OCI-LY7 (cell line): ENCODE measurements at regions not wholly inside any gene's neighbourhood (a gene's known extent, or its start where the extent isn't known, plus 50 kb on each side); places are given as distances from the start of the nearest gene placed in this dataset.

Source experiments
- BruUV-seq: library from RNA; stranded (reverse); fragments of 400-500 nt; replicated peaks from 2 replicates; lab custom pipeline; 2021; lab: Mats Ljungman, UMichigan
- CTCF ChIA-PET: fragments of 300-600 bp; sonication (Branson Sonifier 250); formaldehyde crosslinking; loops from one replicate; lab custom pipeline; 2022; ENCODE audit warnings: antibody characterized with exemption; ENCODE audit not compliant: unreplicated experiment; lab: Charles Lee
- POLR2A ChIA-PET: fragments of 300-600 bp; sonication (Branson Sonifier 250); formaldehyde crosslinking; loops from one replicate; lab custom pipeline; 2022; ENCODE audit warnings: antibody characterized with exemption; lab: Charles Lee
- DNase-seq: peaks from one replicate; pipeline ENCODE4 v3.0.0-alpha.2; 2015; ENCODE audit warnings: low spot score
- H2AFZ ChIP-seq: fragments of 200-600 bp; sonication (generic), shearing (Covaris generic); 2 replicates; pipeline ENCODE4 v1.6.1; 2014; ENCODE audit warnings: mild to moderate bottlenecking, antibody characterized with exemption, low read length, moderate library complexity
- H3K27ac ChIP-seq: fragments of 200-600 bp; sonication (generic); 2 replicates; pipeline ENCODE4 v1.5.1; 2014; ENCODE audit warnings: mixed run types, low read depth, mild to moderate bottlenecking, moderate library complexity, low read length, inconsistent platforms; ENCODE audit not compliant: poor library complexity, severe bottlenecking
- H3K36me3 ChIP-seq: fragments of 200-600 bp; sonication (generic); 2 replicates; pipeline ENCODE4 v1.6.1; 2014; ENCODE audit warnings: mild to moderate bottlenecking, antibody characterized with exemption, low read length, moderate library complexity, mixed read lengths; ENCODE audit not compliant: insufficient read depth
- H3K4me1 ChIP-seq: fragments of 200-600 bp; sonication (generic); 2 replicates; pipeline ENCODE4 v1.5.1; 2014; ENCODE audit warnings: mild to moderate bottlenecking, low read length; ENCODE audit not compliant: insufficient read depth, poor library complexity, severe bottlenecking
- H3K4me2 ChIP-seq: fragments of 200-600 bp; sonication (generic); 2 replicates; pipeline ENCODE4 v1.6.1; 2014; ENCODE audit warnings: mild to moderate bottlenecking, low read length
- H3K4me3 ChIP-seq: fragments of 200-600 bp; sonication (generic); 2 replicates; pipeline ENCODE4 v1.5.1; 2014; ENCODE audit warnings: mild to moderate bottlenecking, low read depth, low read length; ENCODE audit not compliant: poor library complexity, severe bottlenecking
- H3K79me2 ChIP-seq: fragments of 200-600 bp; sonication (generic); 2 replicates; pipeline ENCODE4 v1.6.1; 2016; ENCODE audit warnings: low read depth, mild to moderate bottlenecking, low read length, moderate library complexity, mixed read lengths; ENCODE audit not compliant: insufficient read depth
- H3K9me2 ChIP-seq: fragments of 200-600 bp; sonication (generic); 2 replicates; pipeline ENCODE4 v1.6.1; 2016; ENCODE audit warnings: mild to moderate bottlenecking, low read length, mixed read lengths; ENCODE audit not compliant: insufficient read depth
- H3K9me3 ChIP-seq: fragments of 200-600 bp; sonication (generic); 2 replicates; pipeline ENCODE4 v1.6.1; 2014; ENCODE audit warnings: mild to moderate bottlenecking, mixed run types, low read length, mixed read lengths
- H4K20me1 ChIP-seq: fragments of 200-600 bp; sonication (generic); 2 replicates; pipeline ENCODE4 v1.6.1; 2014; ENCODE audit warnings: mild to moderate bottlenecking, antibody characterized with exemption, low read length, moderate library complexity, mixed read lengths; ENCODE audit not compliant: insufficient read depth
- CTCF ChIP-seq: fragments of 200-600 bp; sonication (generic); conservative IDR thresholded peaks from 2 replicates; pipeline ENCODE4 v1.5.1; 2014; ENCODE audit warnings: mild to moderate bottlenecking, antibody characterized with exemption, low read length, moderate library complexity, mixed read lengths
- EZH2phosphoT487 ChIP-seq: fragments of 200-600 bp; sonication (generic); IDR thresholded peaks from 2 replicates; pipeline ENCODE4 v1.6.1; 2018; ENCODE audit warnings: low read depth, borderline replicate concordance, mild to moderate bottlenecking, mixed run types, antibody characterized with exemption, low read length, moderate library complexity, mixed read lengths
- intact Hi-C: fragments of 100-400 bp; cut with micrococcal nuclease; formaldehyde crosslinking; loops from one replicate; pipeline ENCODE4 v1.10.0; 2022; ENCODE audit not compliant: unreplicated experiment

DNA sequence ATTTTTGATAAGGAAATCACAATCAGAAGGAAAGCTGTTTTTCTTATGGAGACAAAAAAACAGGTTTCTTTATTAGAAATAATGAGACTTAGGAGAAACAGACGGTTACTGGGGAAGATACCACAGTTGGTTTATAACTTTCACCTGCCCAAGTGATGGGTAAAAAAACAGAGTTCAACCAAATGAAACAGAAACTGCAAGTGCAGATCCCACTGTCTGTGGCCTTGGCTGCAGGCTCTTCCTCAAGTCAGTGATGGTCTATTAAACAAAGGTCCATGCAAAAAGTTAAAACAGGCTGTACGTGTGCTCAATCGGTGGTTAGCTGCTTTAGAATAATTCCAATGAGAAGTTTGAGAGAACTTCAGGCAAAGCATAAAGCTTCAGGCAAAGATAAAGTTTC is 112.1 kb upstream of the NEGR1 start:
- POLR2A ChIA-PET: no interaction called here
- CTCF ChIA-PET: interaction anchor here (0.6 kb wide), 1 partner anchor 11 kb away, joined by 3 read pairs; no protein-coding TSS in a partner anchor
- Histone ChIP-seq H3K9me2 (no peaks in the 10 kb centered on the region), H3K4me1 (no peaks in the 10 kb centered on the region), H3K79me2 (no peaks in the 10 kb centered on the region), H3K27ac (no peak overlapping the region), H3K9me3 (no peaks in the 10 kb centered on the region), H3K36me3 (no peaks in the 10 kb centered on the region), H3K4me3 (no peak overlapping the region), H4K20me1 (no peaks in the 10 kb centered on the region), H2AFZ (no peak overlapping the region), H3K4me2 (no peak overlapping the region)
- BruUV-seq: no TSS peak
- no peak for DNase-seq
- intact Hi-C loops: no loop called here
- no peak for TF ChIP-seq CTCF
- TF ChIP-seq EZH2phosphoT487: no peak

DNA sequence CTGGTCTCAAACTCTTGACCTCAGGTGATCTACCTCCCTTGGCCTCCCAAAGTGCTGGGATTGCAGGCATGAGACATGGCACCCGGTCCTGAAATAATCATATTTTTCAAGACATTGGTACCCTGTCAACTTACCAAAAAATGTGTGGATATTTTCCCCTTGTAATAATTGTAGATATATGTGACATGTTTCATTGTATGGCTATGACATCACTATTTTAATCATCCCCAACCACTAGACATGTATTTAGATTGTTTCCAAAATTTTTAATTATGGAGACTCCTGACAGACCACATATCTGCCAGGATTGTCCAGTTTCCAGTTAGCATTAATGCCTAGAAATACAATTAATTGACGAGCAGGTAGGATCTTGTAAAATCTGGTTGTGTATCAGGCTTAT is 96.7 kb upstream of the NEGR1 start:
- DNase-seq: no peak

More for the DNA sequence above, 96.7 kb upstream of the NEGR1 start:
- TF ChIP-seq CTCF (no peak), EZH2phosphoT487 (no peak)
- intact Hi-C loops: no loop called here
- Histone ChIP-seq H3K36me3 (no peaks in the 10 kb centered on the region), H3K9me2 (no peaks in the 10 kb centered on the region), H3K4me2 (no peak overlapping the region), H3K9me3 (no peaks in the 10 kb centered on the region), H4K20me1 (no peaks in the 10 kb centered on the region), H3K4me1 (no peaks in the 10 kb centered on the region), H2AFZ (no peak overlapping the region), H3K79me2 (no peaks in the 10 kb centered on the region), H3K27ac (no peak overlapping the region), H3K4me3 (no peak overlapping the region)
- BruUV-seq: no TSS peak
- POLR2A ChIA-PET: no interaction called here
- CTCF ChIA-PET: no interaction called here
